Spleen (tissue), 7 donors: ENCODE measurements at regions not wholly inside any gene's neighbourhood (a gene's known extent, or its start where the extent isn't known, plus 50 kb on each side); places are given as distances from the start of the nearest gene placed in this dataset.

Experiments used
- CTCF ChIP-seq, 11 experiments: fragments of 200-600 bp in 7 of 11; fragments of 450-650 bp in 4 of 11; sonication (generic) in 4 of 11; IDR thresholded peaks in 8 of 11; conservative IDR thresholded peaks in 3 of 11; 1 replicate in 7 of 11; 2 replicates in 4 of 11; pipeline versions ENCODE4 v1.4.0 to v1.8.0; 2016 to 2021; ENCODE audit warnings: antibody characterized with exemption in 11 of 11, inconsistent platforms in 4 of 11, mild to moderate bottlenecking in 1 of 11
- POLR2A ChIP-seq, 3 donors: fragments of 450-650 bp; IDR thresholded peaks; one replicate each; pipeline ENCODE4 v1.5.1; 2017; ENCODE audit warnings: antibody characterized with exemption in 3 of 3, mild to moderate bottlenecking in 1 of 3
- donor health status: DM: no; HTN: no; CAD: no; lungs with moderate emphysema.
- donor health status: DM: no; HTN: no; CAD: no.
- donor health status: DM: no; HTN: no; CAD: no.

GRCh38 chr2:19261061-19261460 is 97.4 kb downstream of the OSR1 start:
- no peak for TF ChIP-seq POLR2A (IDR thresholded peaks at IDR 0.05)
- no peak for TF ChIP-seq CTCF (IDR thresholded peaks at IDR 0.05 in 8 of 11, conservative IDR thresholded peaks at IDR 0.05 in 3 of 11)
